ENCODE measurements at regions not wholly inside any gene's neighbourhood (a gene's known extent, or its start where the extent isn't known, plus 50 kb on each side); places are given as distances from the start of the nearest gene placed in this dataset.

- WGBS = 72% methylated on average over 2 of the region's 2 CpGs
- H3K36me3 ChIP-seq (ENCODE audit: control insufficient read depth in 4 of 4, insufficient read depth in 3 of 4, low read depth in 1 of 4, low read length in 3 of 4) = no peaks in the 10 kb centered on the region
- no peak for DNase-seq (ENCODE audit: low spot score)
- no peak overlapping the region for H3K4me3 ChIP-seq (ENCODE audit: low read depth in 1 of 3, low read length in 3 of 3)
- no peak overlapping the region for H3K9ac ChIP-seq (ENCODE audit: low read depth in 1 of 2, low read length in 2 of 2)
- no peak overlapping the region for H3K27ac ChIP-seq (ENCODE audit: low read depth in 1 of 2, low read length in 2 of 2)
- H3K27me3 ChIP-seq (ENCODE audit: control insufficient read depth in 4 of 4, insufficient read depth in 4 of 4, low read length in 3 of 4) = no peaks in the 10 kb centered on the region
- no peak for TF ChIP-seq RAD21 (IDR thresholded peaks at IDR 0.05)
- TF ChIP-seq NR2F2 (IDR thresholded peaks at IDR 0.05) = no peak
- no peak for TF ChIP-seq JUND (IDR thresholded peaks at IDR 0.05)
- TF ChIP-seq EGR1 (IDR thresholded peaks at IDR 0.05; ENCODE audit: low read depth in 2 of 2) = no peak
- no peak for TF ChIP-seq HNF4A (conservative IDR thresholded peaks at IDR 0.05)
- no peak for TF ChIP-seq HNF4G (IDR thresholded peaks at IDR 0.05)
- no peak for TF ChIP-seq YY1 (IDR thresholded peaks at IDR 0.05)
- TF ChIP-seq ATF3 (IDR thresholded peaks at IDR 0.05) = no peak
- TF ChIP-seq CTCF (IDR thresholded peaks at IDR 0.05; ENCODE audit: low read depth, low read length, missing input control) = no peak
- TF ChIP-seq RXRA (IDR thresholded peaks at IDR 0.05) = no peak
- TF ChIP-seq FOXA2 (IDR thresholded peaks at IDR 0.05) = no peak
- no peak for TF ChIP-seq TAF1 (conservative IDR thresholded peaks at IDR 0.05)
- TF ChIP-seq ZBTB33 (IDR thresholded peaks at IDR 0.05) = no peak
- no peak for TF ChIP-seq SP1 (IDR thresholded peaks at IDR 0.05)
- H3K9me3 ChIP-seq (ENCODE audit: control insufficient read depth in 4 of 4, low read length in 3 of 4) = no peaks in the 10 kb centered on the region
- peaks cover 0 to 3% (median 0%) of the 10 kb centered on the region in 4 donors for H3K4me1 ChIP-seq (ENCODE audit: control insufficient read depth in 4 of 4, insufficient read depth in 4 of 4, low read length in 3 of 4)
These were observed 144.3 kb upstream of the DGKB start for GRCh38 chr7:15046861-15047260.

GRCh38 chr7:15043931-15044330, 141.4 kb upstream of the DGKB start:
- Histone ChIP-seq H3K9me3 (ENCODE audit: control insufficient read depth in 4 of 4, low read length in 3 of 4) (no peaks in the 10 kb centered on the region), H3K4me1 (ENCODE audit: control insufficient read depth in 4 of 4, insufficient read depth in 4 of 4, low read length in 3 of 4) (peaks cover 0 to 3% (median 0%) of the 10 kb centered on the region in 4 donors), H3K36me3 (ENCODE audit: control insufficient read depth in 4 of 4, insufficient read depth in 3 of 4, low read depth in 1 of 4, low read length in 3 of 4) (no peaks in the 10 kb centered on the region), H3K27ac (ENCODE audit: low read depth in 1 of 2, low read length in 2 of 2) (no peak overlapping the region), H3K4me3 (ENCODE audit: low read depth in 1 of 3, low read length in 3 of 3) (no peak overlapping the region), H3K9ac (ENCODE audit: low read depth in 1 of 2, low read length in 2 of 2) (no peak overlapping the region), H3K27me3 (ENCODE audit: control insufficient read depth in 4 of 4, insufficient read depth in 4 of 4, low read length in 3 of 4) (no peaks in the 10 kb centered on the region)
- no peak for TF ChIP-seq EGR1 (IDR thresholded peaks at IDR 0.05; ENCODE audit: low read depth in 2 of 2)
- TF ChIP-seq REST (IDR thresholded peaks at IDR 0.05) = no peak
- no peak for DNase-seq (ENCODE audit: low spot score)
- 79% methylated on average over 6 of the region's 6 CpGs for WGBS
